ENCODE measurements at regions not wholly inside any gene's neighbourhood (a gene's known extent, or its start where the extent isn't known, plus 50 kb on each side); places are given as distances from the start of the nearest gene placed in this dataset.

DNA sequence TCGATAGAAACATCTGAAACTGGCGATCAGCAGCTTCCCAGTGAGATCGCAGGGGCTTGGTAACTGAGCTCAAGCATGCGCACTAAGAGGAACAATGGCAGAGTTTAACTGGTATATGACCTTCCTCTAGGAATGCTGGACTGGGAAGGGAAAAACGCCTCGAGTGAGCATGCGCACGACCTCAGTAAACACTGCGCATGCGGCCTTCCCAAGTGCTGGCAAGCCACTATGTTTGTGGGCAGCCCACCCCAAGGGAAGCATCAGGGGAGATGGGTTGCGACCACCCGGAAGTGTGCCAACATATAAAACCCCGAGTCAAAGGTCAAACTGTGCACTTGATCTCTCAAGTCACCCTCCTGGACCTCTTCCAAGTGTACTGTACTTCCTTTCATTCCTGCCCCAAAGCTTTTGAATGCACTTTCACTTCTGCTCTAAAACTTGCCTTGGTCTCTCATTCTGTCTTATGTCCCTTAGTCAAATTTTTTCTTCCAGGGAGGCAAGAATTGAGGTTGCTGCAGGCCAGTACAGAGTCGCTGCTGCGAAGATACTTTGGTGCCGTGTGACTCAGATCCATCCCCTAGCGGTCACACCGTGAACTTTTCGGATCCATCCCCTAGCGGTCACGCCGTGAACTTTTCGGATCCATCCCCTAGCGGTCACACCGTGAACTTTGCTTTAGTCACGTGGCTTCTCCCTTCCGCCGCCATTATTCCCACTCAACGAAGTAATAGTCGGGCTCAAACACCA, 243.3 kb downstream of the FAM43A start:
- no peak for DNase-seq

DNA sequence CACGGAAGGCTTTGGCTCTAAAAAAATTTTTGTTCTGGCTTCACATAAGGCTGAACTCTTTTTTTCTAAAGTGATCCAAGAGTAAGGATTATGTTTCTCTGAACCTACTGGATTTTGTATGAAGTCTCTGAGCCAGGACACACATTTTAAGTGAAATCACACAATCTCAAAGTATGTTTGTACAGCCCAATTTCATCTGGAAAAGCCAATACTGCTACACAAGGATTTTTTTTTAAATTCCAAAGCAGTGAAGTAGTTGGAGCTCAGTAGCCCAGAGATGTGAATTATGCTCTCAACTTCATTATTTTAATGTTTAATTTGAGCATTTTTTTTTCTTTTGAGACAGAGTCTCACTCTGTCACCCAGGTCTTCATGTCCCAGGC, 243.9 kb downstream of the FAM43A start:
- DNase-seq, result no peak

DNA sequence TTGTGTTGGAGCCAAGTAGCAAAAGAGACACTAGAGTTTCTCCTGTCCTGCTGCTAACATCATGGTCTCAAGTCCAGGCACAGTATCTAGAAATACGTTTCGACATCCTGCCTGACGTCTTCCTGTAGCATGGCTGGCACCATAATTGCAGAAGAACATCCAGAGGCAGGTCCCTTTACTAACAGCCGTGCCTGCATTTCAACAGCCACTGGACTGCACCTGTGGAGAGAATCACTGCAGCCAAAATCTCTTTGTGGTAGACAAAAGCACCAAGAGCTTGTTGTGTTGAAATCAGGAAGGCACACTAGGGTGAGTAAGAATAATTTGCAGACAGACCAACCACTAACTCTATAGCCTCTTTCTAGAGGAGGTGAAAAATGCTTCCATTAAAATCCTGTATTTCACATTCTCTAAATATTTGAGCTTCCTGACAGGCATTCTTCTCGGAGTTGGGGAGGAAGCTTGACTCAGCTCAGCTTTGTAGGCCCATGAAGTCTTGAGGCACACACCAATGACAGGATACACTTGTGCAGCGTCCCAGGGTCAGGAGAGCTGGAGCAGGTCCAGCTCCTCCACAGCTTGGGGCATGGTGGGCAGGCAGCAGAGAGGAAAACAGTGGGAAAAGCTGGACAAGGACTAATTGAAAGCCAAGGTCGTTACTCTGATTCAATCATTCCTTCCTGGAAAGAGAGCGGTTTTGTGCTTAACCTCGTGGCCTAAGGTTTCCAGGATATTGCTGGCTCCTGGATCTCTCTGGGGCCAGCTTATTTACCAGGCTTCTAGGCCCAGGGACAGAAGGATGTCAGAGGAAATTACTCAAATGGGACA, 244.9 kb downstream of the FAM43A start:
- DNase-seq, result no peak

DNA sequence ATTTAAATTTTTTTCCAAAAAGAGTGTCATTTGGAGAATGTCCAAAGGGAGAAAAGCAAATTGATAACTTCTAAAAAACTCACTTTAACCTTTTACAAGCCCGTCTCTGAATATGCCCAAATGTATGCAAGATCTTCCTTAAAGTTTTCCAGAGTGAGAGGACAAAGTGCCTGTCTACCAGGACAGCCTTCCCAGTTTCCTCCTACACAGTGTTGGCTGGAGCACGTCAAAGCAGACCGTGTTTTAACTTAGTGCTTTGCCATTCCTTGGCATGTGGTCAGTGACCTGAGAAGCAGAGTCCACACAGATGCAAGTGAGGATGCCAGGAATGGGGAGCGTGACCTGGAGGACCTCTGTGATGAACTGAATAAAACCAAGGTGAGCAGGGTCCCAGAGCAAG, 245.7 kb downstream of the FAM43A start:
- DNase-seq, result no peak

DNA sequence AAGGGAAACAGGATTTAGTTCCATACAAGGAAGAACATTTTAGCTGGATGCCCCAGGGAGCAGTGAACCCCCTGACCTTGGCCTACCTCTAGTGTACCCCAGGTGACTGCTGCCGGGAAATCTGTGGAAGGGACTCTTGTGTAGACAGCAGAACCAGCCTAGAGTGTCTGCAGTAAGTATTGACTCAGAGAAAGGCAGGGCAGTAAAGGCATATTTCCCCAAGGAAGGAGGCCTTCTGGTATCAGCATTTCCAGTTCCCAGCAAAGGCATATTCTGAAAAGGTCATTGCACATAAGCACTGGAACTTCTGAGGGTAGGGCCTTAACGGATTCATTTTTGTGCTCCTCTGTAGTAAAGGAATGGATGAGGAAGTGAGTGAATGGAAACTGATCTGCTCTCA, 246.2 kb downstream of the FAM43A start:
- no peak for DNase-seq

DNA sequence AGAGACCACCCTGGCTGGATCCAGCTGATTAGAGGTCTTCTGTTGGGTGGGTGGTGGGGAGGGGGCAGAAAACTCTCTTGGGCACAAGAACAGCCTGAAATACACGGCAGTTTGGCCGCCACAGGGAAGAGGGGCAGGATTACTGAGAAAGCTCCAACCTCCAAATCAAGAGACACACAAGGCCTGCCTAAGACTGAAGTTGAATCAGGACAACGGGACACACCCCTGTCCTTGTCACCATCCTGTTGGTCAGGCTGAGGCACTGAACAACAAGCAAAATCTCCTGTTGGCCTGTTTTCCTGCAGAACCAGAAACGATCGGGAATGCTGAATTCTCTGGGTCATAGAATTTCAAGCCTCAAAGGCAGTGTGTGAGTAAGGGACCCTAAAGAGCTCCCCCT, 247.8 kb downstream of the FAM43A start:
- DNase-seq, result no peak

DNA sequence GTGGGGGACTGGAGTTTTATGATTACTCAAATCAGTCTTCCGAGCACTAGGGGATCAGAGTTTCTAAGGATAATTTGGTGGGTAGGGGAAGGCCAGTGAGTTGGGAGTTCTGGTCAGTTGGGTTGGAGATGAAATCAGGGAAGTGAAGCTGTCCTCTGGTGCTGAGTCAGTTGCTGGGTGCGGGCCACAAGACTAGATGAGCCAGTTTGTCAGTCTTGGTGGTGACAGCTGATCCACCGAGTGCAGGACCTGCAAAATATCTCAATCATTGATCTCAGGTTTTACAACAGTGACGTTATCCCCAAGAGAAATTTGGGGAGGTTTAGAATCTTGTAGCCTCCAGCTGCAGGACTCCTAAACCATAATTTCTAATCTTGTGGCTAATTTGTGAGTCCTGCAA, 249.4 kb downstream of the FAM43A start:
- no peak for DNase-seq

DNA sequence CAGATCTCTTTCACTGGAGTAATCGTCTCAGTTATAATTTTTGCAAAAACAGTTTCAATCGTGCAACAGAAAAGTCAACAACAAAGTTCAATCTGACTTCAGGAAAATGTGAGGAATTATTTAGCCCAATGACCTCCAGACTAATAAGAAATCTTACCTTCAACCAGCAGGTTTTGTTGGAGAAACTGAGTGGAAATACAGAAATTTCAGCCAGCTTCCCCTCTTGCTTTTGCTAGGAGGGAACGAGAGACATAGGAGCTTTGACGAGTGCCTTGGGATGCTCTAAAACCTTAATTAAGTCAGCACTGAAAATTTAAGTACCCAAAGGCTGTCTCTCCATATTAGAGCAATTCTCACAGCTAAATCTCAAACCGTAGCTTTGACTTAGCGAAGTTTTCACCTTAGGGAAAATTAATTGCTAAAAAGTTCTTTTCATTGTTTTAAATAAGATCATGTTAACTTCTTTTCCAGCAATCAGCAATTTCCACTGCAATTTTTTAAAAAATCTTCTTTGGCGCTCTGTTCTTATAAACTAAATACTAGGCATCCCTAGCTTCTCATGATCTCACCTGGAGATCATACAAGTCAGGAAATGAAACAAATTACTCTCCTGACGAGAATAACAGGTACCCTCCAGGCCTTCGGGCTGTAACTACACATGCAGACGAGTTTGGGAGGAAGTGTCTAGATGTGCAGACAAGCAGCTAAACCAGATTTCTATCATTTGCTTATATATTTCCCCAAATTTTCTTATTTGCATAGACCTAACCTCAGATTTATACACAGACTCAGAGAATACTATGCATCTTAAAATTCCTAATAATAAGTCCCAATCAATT, 250.2 kb downstream of the FAM43A start:
- no peak for DNase-seq

DNA sequence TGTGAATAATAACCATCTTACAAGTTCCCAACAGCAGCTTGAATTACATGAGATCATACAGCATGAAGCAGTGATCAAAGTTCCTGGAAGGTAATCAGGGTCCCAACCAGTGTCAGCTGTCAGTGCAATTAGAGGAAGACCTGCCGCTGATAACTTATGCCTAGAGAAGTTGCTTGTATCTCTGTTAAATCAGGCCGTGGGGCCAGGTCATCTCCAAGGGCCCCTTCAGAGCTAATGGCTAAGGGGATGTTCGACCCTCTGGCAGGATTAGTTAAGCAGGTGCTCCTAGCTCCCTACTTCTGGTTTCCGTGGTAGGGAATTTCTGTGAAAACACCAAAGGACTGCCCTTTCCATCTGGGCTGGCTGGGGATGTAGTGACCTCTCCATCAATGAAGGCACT, 251.0 kb downstream of the FAM43A start:
- DNase-seq, result no peak

DNA sequence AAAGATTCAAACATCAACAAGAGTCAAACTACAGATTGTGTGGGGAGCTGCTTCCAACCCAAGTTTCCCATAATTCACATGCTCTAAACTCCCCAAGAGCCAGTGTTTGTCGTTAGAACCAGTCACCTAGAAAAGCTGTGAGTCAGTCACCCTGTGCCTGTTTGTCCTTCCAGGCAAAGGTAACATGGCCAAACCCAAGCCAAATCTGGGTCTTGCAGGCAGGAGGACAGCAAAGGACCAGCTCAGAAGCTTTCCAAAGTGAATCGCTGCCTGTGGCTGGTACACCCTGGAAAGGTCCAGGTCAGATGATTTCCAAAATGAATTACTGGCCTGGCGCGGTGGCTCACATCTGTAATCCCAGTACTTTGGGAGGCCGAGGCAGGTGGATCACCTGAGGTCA, 251.5 kb downstream of the FAM43A start:
- no peak for DNase-seq

DNA sequence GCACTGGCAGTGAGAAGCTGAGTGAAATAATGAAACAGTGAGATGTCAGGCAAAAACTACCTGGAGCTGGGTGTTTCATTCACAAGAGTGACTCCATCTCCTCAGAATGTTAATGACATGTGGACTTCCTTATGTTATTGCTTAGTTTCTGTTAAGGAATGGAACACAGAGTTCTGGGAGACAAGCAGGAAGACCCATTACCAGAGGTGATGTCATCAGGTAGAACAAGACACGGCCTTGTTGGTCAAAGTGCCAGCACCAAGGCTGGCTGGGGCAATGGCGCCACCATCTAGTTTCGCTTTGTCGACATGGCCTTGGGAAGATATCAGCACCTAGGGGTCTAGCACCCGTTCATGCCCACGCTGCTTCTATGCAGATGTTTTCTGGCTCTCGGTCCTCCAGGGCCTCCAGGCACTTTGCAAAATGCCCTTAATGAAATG, 252.2 kb downstream of the FAM43A start:
- DNase-seq, result no peak

DNA sequence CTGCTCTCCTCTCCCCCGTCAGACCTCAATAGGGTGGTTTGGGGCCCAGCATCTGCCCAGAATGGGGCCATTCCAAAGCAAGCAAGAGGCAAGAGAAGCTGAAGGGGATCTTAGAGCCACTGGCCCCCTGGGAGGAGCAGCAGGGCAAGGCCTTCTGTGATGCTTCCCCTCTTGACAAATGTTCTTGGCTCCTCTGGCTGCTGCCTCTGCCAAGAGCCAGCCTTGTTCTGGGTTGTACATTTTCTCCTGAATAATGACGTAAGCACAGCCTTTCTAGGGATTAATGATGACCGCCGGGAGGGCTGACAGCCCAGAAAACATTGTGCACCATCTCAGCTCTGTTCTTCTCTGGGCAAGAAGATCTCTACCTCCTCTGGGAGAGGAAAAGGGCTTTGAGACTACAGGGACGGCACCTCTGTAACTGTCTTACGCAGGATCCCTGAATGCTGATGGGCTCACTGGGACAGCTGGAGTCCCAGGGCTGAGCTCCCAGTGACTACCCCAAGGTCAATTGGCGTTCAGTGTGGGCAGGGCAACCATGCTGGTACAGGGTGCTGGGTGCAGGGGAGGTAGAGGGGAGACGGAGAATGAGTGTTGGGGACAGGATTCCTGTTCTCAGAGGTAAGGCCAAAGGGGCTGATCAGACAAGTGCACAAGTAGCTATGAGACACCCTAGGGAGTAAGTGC, 253.3 kb downstream of the FAM43A start:
- no peak for DNase-seq

DNA sequence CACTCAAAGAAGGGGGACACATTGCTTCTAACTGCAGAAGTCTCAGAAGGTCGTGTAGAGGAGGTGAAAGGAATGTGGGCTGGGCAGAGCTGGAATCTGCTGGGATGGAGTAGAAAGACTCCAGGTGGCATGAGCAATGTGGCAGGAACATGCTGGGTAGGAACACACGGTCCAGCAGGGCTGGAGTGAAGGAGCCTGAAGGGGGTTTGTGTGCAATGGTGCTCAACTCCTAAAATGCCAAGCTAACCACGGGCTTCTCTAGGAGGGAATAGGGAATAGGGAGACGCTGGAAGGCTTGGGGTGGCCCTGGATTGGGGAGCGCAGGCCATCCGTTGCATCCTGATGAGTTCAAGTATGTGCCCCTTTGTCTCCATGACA, 253.8 kb downstream of the FAM43A start:
- DNase-seq, result no peak

DNA sequence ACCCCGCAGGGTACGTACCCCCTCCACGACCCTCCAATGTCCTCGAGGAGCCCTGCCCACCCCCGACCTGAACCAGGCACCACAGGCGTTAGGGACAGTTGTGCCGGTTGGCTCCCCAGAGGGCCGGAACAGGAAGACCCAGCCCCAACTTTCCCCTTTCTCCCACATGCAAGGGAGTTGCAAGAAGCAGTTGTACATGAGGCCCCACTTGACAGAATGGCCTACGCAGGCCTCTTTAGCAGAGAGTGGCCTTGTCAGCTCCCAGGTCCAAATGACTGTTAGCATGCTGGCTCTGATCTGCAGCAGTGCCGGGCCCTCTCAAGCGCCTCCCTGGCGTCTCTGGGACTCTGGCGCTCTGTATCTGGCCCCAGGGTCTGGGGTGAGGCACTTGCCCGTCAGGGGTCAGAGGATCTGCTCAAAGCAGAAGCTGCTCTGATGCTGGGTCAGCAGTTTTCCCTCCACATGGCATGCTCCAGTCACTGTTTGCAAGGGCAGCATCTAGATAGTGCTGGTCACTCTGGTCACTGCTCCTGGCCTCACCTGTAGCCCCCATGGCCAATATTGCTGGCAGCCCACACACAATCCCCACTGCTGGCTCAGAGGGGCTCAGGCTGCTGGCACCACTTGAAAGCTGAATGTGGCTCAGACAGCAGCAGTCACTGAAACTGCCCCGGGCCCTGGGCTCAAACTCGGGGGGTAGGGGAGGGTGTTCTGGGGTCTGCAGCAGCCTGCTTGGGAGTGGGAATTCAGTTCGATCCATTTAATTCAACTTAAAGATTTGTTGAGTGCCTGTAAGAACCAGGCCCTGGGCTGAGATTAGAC, 254.5 kb downstream of the FAM43A start:
- DNase-seq, result no peak

DNA sequence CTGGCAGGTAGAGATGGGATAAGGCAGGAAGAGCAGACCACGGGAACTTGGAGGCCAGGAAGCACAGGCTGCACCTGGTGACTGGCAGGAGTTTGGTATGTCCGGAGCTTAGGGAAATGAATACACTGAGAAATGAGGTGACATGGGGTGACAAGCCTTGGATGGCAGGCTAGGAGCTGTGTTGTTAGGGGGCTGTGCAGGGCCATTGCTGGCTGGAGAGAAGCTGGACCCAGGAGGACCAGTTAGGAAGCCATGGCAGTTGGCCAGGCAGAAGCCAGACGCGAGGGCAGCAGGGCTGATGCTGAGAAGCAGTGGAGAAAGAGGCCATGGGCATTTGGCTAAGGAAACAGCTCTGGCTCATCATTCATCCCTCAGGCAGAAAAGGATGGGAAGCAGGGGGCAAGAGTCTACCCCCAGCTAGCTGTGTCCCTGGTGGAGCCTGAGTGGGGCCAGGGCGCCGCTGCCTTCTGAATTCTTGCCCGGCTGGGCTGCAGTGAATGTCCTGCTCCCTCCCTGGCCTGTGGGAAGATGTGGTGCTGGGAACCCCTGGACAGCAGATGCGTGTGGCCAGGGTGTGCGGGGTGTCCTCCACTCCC, 255.8 kb downstream of the FAM43A start:
- DNase-seq, result no peak

DNA sequence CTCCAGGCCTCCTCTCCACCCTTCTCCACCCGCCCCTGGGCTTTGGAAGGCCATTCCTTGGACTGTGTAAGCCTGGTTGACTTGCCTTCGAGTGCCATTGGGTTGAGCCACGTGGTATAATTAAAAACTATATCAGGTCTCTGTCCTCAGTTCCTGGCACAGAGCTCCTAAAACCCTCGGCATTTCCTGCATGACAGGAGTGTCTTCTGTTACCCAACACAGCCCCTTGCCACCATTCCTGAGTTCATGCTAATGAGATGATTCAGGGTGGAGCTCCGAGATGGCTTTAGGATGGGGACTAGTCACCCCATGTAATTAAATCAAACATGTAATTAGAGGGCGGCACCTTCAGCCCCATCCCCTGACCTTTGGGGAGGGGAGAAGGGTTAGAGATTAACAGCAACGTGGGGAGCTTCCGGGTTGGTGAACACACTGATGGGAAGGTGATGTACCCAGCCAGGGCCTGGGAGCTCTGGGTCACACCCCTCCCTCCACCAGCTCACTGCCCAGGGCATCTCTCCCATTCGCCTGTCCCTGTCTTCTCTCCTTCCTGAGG, 256.4 kb downstream of the FAM43A start:
- no peak for DNase-seq

DNA sequence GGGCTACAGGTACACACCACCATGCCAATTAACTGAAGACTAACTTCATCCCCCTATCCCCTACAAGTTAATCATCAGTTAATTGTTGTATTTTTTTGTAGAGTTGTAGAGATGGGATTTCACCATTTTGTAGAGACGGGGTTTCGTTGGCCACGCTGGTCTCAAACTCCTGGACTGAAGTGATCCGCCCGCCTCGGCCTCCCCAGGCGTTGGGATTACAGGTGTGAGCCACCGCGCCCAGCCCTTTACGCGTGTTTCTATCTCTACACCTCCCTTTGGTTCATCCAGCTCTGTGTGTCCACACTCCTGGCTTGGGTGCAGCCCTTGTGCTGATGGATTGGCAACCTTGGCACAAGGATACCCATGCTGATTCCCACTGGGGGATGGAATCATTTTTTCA, 258.8 kb downstream of the FAM43A start:
- no peak for DNase-seq

DNA sequence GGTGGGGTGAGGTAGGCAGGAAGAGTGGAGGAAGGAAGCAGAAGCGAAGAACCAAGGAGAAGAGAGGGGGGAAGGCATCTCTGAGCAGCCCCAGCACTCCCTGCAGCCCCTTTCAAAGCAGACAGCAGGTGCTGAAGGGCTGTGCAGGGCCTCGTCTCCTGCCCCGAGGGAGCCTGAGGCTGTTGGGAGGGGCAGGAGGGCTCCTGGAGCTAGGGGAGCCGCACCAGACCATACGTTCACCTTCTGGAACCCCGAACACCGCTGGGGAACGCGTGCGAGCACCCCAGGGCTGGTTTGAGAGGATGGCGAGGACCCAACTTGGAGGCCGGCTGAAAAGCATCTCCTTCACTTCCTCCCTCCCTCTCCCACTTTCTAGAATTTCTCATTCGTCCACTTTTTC, 259.8 kb downstream of the FAM43A start:
- DNase-seq, result no peak

DNA sequence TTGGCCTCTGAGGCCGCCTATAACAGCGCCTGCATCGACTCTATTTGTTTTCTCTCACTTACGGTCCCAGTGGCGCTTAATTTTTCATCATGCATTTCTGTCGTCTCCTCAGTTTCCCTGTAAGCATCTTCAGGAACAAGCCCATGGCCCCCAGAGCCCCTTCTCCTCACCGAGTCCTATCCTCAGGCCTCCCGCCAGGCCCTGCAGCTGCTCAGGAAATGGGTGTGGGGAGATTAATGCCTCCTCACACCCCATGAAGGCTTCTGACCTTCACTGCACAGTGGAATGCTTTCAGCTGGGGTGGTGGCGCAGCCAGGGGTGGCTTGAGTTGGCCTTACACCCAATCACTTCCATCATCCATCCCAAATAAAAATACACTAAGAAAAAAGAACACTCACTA, 260.4 kb downstream of the FAM43A start:
- DNase-seq, result no peak

DNA sequence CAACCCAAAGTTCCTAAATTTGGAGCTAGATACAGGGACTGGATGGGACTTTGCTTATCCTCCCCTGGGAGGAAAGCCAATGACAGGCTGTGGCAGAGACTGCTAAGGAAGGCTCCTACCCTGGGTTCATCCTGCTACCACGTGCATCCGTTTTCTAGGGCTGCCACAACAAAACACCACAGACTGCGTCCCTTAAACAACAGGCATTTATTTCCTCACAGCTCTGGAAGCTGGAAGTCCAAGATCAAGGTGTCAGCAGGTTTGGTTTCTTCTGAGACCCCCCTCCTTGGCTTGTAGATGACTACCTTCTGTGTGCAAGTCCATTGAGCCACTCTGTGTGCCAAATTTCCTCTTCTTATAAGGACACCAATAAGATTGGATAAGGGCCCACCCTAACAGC, 263.9 kb downstream of the FAM43A start:
- no peak for DNase-seq

DNA sequence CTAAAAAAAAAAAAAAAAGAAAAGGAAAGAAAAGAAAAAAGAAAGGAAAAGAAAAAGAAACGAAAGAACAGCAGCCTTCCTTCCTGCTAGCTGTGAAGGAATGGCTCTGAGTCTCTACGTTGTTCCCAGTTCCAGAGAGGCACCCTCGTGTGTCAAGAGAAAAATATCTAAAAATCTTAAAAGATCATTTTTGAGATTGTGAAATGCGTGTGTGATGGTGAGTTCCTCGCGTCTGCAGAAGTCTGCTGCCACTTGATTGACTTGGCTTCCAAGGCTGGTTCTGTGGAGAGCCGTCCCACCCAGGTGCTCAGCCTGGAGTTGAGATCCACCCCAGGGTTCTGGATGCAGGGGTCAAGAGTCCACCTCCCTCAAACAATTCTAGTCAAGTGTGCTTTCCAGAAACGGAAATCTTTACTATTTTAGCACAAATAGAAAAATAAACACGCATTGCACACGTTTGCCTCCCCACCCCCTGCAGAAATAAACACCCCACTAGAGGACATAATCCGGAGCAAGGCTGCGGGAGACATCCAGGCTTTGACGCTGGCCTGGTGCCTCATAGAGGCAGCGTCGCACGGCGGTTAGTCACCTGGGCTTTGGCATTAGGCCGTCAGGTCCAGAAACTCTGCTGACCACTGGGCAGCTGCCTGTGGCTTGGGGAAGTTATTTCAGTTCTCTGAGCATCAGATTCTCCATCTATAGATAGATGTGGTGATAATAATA, 265.4 kb downstream of the FAM43A start:
- no peak for DNase-seq
